Activated B cell treated with CpG ODN at 0.5 μM for 24 hours (primary cell): ENCODE measurements at regions not wholly inside any gene's neighbourhood (a gene's known extent, or its start where the extent isn't known, plus 50 kb on each side); places are given as distances from the start of the nearest gene placed in this dataset.
"Not testable (repeated sequence)": the region's sequence is repeated elsewhere in the genome, so short reads cannot be mapped to it uniquely, and the experiment has no call there.

Experiments
- ATAC-seq: fragments of 200-7000 bp; cut with Tn5 transposase; one replicate; pipeline ENCODE4 v1.10.0; 2021; ENCODE audit warnings: low read depth, mild to moderate bottlenecking, moderate library complexity
- CTCF ChIA-PET: fragments of 350-600 bp; sonication (Branson Sonifier 250); formaldehyde crosslinking; loops from one replicate; lab custom pipeline; 2021; ENCODE audit warnings: antibody characterized with exemption; lab: Charles Lee
- POLR2A ChIA-PET: fragments of 350-600 bp; sonication (Branson Sonifier 250); formaldehyde crosslinking; loops from one replicate; lab custom pipeline; 2021; ENCODE audit warnings: antibody characterized with exemption; lab: Charles Lee
- DNase-seq: peaks from one replicate; pipeline ENCODE4 v3.0.0; 2022
- H3K27ac Mint-ChIP-seq: one replicate; pipeline ENCODE4 v1.8.0; 2020; ENCODE audit warnings: mixed read lengths
- H3K27me3 Mint-ChIP-seq: one replicate; pipeline ENCODE4 v1.8.0; 2021; ENCODE audit warnings: mixed read lengths
- H3K36me3 Mint-ChIP-seq: one replicate; pipeline ENCODE4 v1.8.0; 2021; ENCODE audit warnings: low read depth, mixed read lengths
- H3K4me1 Mint-ChIP-seq: one replicate; pipeline ENCODE4 v1.8.0; 2021; ENCODE audit warnings: mixed read lengths
- H3K4me3 Mint-ChIP-seq: one replicate; pipeline ENCODE4 v1.8.0; 2020; ENCODE audit warnings: mild to moderate bottlenecking, mixed read lengths
- H3K9me3 Mint-ChIP-seq: one replicate; pipeline ENCODE4 v1.8.0; 2020; ENCODE audit warnings: mixed read lengths
- intact Hi-C: fragments of 100-400 bp; cut with micrococcal nuclease; formaldehyde crosslinking; loops from one replicate; pipeline ENCODE4 v1.15.1; 2024
- TF ChIP-seq, protein P1 (sequence below): fragments of 200-600 bp; IDR thresholded peaks from one replicate; pipeline ENCODE4 v1.8.0; 2022; ENCODE audit warnings: antibody characterized with exemption, mild to moderate bottlenecking

DNA sequence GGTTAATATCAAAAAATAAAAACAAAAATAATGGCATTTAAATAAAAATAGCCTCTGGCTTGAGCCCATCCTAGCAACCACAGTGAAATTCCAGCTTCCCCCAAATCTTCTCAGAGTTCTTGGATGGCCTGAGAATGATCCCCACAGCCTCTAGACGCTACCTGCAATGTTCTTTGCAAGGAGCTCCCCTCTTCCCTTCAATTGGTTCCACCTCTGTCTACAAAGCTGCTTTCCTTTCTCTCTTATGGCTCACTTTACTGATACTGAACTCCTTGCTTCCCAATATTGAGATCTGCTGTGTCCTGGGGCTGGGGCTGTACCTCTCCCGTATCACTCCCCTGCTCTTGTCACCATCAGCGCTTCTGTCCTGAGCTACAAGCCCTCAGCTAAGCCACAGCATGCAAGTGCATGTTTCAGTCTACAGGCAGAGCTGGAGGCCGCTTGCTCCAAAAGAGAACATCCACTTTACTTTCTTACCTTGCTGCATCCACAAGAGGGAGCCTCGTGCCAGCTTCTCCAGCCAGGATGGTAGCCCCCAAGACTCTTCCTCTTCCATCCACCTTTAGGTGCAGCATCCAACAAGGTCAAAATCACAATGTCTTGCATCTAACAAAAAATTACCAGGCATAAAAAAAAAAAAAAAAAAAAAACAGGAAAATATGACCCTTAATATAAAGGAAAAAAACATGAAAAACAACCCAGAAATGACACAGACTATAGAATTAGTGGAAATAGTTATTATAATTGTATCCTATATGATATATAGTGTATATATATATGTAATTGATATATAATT is 57.4 kb upstream of the PRSS3 start:
- Mint-ChIP-seq H3K4me3 (no peak overlapping the region), H3K27me3 (peaks cover 38% of the 10 kb centered on the region), H3K9me3 (peaks cover 14% of the 10 kb centered on the region), H3K4me1 (no peaks in the 10 kb centered on the region), H3K36me3 (no peaks in the 10 kb centered on the region), H3K27ac (no peak overlapping the region)
- TF ChIP-seq, protein P1, sequence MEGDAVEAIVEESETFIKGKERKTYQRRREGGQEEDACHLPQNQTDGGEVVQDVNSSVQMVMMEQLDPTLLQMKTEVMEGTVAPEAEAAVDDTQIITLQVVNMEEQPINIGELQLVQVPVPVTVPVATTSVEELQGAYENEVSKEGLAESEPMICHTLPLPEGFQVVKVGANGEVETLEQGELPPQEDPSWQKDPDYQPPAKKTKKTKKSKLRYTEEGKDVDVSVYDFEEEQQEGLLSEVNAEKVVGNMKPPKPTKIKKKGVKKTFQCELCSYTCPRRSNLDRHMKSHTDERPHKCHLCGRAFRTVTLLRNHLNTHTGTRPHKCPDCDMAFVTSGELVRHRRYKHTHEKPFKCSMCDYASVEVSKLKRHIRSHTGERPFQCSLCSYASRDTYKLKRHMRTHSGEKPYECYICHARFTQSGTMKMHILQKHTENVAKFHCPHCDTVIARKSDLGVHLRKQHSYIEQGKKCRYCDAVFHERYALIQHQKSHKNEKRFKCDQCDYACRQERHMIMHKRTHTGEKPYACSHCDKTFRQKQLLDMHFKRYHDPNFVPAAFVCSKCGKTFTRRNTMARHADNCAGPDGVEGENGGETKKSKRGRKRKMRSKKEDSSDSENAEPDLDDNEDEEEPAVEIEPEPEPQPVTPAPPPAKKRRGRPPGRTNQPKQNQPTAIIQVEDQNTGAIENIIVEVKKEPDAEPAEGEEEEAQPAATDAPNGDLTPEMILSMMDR = no peak
- ATAC-seq (no peak), DNase-seq (no peak)
- intact Hi-C loops = loop anchor here (1.0 kb wide), 1 partner anchor 114 kb away; no protein-coding TSS in a partner anchor
- CTCF ChIA-PET = interaction anchor here (1.5 kb wide), 1 partner anchor 112 kb away, joined by 3 read pairs; no protein-coding TSS in a partner anchor
- POLR2A ChIA-PET = no interaction called here

DNA sequence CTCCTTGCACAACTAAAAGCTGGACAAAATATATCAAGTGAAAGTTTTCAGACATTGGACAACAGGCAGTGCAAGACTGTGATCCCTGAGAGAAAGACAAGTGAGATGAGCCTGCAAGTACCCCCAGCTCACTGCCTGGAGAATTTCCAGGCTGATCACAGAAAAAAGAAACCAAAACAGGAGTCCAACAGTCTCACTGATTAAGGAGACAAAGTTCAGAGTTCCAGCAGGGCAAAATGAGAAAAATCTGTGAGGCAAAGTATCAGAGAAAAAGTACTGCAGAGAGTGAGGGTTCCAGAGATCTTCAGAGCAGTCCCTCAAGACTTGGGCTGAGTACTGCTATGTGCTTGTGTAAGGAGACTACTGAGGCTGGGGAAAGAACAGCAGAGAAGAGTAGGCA is 56.0 kb upstream of the PRSS3 start:
- intact Hi-C loops = no loop called here
- DNase-seq (no peak), ATAC-seq (no peak)
- Mint-ChIP-seq H3K4me1 (no peaks in the 10 kb centered on the region), H3K4me3 (no peak overlapping the region), H3K27ac (no peak overlapping the region), H3K36me3 (no peaks in the 10 kb centered on the region), H3K9me3 (peaks cover 15% of the 10 kb centered on the region), H3K27me3 (peaks cover 39% of the 10 kb centered on the region)
- CTCF ChIA-PET = interaction anchor here (1.0 kb wide), 1 partner anchor 114 kb away, joined by 3 read pairs; no protein-coding TSS in a partner anchor
- TF ChIP-seq, protein P1 = no peak
- POLR2A ChIA-PET = no interaction called here

DNA sequence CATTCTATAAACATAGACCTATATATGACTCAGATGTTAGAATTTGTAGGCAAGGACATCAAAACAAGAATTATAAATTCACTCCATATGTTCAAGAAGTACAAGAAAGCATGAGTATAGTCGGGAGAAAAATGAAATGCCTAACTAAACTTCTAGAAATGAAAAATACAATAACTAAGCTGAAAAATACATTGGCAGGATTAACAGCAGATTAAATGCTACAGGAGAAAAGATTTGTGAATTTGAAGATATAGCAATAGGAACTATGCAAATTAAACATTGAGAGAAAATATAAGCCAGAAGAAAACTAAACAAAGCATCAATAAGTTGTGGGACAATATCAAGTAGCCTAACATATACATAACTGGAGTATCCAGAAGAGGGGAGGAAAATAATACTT is 55.3 kb upstream of the PRSS3 start:
- ChIA-PET POLR2A (no interaction called here), CTCF (no interaction called here)
- Mint-ChIP-seq H3K9me3 (peaks cover 15% of the 10 kb centered on the region), H3K4me3 (no peak overlapping the region), H3K4me1 (no peaks in the 10 kb centered on the region), H3K27ac (no peak overlapping the region), H3K36me3 (no peaks in the 10 kb centered on the region), H3K27me3 (peaks cover 34% of the 10 kb centered on the region)
- ATAC-seq = no peak
- TF ChIP-seq, protein P1 = no peak
- intact Hi-C loops = no loop called here
- no peak for DNase-seq

DNA sequence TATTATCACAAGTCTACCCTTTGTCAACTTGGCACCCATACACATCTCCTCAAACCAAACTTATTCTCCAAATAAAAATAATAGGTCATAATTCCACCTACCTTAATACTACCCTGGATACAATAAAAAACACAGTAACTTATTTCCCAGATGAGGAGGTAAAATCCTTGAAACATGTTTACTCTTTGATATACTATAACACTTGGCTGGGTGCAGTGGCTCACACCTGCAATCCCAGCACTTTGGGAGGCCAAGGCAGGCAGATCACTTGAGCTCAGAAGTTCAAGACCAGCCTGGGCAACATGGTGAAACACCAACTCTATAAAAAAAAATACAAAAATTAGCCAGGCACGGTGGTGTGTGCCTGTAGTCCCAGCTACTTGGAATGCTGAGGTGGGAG is 54.4 kb upstream of the PRSS3 start:
- H3K4me1 Mint-ChIP-seq, H3K4me3 Mint-ChIP-seq, ATAC-seq, CTCF ChIA-PET, H3K36me3 Mint-ChIP-seq, DNase-seq, intact Hi-C loops, POLR2A ChIA-PET, H3K27ac Mint-ChIP-seq: not testable (repeated sequence)
- Mint-ChIP-seq H3K9me3 (peaks cover 15% of the 10 kb centered on the region), H3K27me3 (peaks cover 26% of the 10 kb centered on the region)

DNA sequence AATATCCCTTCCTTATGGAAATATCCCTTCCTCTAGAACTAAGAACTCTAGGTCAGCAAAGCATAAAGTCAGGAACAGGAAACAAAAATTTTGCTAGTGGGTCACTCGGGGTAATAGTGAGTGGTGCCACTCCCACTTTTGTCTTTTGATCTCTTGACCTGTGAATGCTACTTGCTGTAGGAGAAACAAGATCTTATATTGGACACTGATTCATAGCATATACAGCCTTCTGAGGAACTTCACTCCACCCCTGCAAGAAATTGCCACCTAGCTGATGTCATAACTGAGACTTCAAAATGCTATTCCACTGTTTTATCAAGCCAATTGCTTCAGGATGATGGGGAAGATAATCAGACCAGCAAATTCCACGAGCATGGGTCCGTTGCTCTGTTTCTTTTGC is 53.3 kb upstream of the PRSS3 start:
- TF ChIP-seq, protein P1 = no peak
- ChIA-PET CTCF (no interaction called here), POLR2A (no interaction called here)
- Mint-ChIP-seq H3K4me1 (no peaks in the 10 kb centered on the region), H3K4me3 (no peak overlapping the region), H3K9me3 (peaks cover 15% of the 10 kb centered on the region), H3K27me3 (peaks cover 26% of the 10 kb centered on the region), H3K36me3 (no peaks in the 10 kb centered on the region), H3K27ac (no peak overlapping the region)
- no peak for DNase-seq
- no peak for ATAC-seq
- intact Hi-C loops = no loop called here
